ENCODE measurements at regions not wholly inside any gene's neighbourhood (a gene's known extent, or its start where the extent isn't known, plus 50 kb on each side); places are given as distances from the start of the nearest gene placed in this dataset.

DNA sequence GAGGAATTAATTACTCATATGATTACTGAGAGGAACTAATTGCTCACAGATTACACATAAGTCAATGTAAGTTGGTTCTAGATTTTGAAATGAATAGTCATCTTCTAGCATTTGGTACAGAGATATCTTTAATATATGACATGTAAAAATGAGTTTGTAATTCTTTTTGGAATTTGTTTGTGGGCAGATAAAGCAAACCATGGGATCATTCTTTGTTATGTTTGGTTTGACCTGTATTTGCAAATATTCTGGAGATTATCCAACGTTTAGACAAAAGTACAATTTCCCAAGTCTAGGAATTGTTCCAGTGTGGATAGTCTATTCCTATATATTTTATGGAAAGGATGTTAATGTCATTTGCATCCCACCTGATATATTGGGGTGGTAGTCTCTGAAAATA is 309.6 kb upstream of the EDNRB start:
- DNase-seq: no peak

DNA sequence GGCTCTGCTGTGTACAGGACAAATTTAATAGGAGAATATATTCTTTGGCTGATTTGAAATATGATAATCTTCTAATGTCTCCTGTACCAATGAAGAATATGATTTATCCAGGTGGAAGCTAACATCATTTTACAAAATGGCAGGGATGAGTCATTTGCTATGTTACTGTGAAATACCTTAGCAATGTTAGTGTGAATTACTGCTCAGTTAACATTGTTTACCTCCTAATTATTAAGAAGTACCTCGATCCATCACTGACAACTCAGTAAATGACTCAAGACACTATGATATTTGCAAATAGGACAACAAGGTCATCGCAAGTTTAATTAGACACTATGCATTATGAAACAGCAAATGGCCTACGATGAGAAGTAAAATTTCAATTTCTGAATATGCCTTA is 309.1 kb upstream of the EDNRB start:
- no peak for DNase-seq

DNA sequence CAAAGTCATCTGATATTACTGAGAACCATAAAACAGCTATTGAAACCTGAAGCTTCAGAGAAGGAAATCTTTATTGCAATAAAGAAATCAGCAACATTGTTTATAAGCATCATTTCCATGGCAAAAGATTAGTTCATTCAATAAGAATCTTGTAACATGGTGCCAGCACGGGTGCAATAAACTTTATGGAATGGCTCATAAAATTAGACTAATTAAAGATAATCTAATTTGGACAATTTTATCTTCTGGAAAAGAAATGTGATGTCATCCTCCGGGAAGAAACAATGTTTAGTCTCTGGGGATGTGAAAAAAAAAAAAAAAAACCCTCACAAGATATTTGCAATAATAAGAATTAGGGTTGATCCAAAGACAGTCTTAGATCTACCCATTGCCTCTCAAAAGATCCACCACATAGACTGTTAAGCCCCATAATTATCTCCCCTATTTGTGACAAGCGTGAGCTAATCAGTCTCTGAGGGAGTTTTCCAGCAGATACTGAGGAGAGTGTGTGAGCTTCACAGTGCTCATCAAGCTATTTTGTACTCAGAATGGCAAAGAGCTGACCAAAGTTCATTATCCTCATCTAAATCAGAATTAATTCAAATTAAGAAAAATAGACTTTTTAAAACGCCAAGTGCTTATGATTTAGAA is 297.0 kb upstream of the EDNRB start:
- DNase-seq: no peak

DNA sequence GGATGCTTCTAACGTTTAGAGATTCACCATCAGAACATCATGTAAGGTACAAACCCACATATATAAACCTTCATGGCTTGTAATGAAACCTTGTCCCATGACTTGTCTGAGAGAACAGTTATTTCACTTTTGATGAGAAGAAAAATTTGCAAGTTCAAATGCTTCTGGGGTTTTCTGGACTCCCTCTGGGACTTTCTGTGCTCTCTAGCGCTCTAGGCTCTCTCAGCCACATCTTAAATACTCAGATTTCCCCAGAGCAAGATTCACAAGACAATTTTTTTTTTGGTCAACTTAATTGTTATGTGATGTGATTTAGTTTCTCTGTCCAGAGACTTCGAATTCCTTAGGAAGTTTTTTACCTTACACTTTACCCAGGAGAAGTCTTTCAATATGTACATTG is 282.8 kb upstream of the EDNRB start:
- DNase-seq: no peak

DNA sequence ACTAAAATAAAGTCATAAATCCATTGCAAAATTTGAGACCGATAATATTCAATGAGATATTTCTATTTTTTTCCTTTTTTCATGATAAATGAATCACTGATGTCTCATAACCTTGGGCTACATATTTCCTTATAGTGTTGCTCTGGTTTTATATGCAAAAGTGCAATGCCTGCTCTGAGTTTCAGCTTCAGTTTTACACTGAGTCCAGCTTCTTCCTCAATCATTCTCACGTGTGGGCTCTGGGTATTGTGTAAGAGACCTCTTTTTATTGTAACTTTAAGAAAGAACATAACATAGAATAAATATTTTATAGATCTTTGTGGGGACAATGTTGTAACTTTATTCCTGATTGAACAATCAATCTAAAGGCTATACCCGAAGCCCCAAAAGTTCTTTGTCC is 280.2 kb upstream of the EDNRB start:
- DNase-seq: no peak

DNA sequence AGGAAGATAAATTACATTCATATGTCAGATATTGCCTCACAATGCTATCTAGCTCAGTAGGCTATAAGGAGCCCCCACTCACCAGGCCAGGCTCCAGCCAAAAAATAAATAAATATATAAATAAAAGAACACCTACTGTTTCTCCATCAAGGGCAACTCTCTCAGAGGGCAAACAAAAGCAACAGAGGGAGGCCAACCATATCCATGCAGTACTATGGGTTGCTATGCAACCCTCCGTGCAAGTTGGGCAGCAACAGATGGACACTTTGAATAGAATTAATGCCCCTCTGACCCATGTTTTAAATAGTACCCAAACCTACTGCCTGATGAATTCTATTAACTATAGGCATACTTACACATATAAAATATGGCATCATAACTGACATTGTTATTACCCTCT is 279.8 kb upstream of the EDNRB start:
- DNase-seq: no peak

DNA sequence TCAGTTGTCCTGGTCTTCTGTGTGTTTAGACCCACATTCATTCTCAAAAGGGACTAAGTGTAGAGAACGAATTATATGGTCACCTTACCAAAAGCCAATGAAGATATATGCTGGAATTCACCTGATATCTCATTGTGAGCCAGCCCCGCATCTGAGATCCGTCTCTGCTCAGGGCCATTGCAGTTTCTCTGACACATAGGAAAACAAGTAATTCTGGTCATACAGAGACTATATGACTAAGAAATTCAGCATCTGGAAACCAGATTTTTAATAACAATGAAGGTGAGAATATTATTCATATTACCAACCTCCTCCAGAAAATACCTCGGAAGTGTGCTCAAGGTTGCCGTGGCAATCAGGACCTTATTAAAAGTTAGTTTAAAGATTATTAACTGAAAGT is 278.6 kb upstream of the EDNRB start:
- DNase-seq: no peak

DNA sequence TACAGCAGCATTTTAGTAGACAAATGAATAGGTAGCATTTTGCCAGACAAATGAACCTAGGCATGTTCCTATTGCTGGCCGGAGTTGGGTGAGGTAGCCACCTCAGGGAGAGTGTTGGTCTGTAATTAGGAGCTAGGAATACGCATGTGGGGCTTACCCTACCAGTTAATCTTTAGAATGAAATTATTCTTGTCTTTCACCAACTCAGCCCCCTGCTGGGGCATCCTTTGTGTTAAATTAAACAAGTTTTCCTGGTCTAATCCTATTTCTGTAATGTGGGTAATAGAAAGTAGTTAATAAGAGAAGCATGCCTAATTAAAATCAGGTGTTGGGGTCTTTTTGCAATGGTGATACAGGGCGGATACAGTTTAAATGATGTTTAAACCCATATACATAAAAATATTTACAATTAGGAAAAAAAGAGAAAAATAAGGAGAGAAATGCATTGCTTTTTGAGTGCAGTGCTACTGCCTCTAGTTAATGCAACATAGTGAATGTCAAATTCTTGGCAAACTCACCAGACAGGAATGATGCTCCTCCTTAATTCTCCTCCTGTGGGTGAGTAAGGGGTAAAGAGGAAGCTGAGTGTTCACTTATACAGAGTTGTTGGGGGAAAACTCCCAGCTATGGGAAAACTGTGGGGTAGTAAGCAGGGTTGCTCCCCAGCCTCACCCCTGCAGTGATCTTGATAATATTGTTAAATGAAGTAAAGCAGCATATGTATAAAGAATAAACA is 276.4 kb upstream of the EDNRB start:
- DNase-seq: no peak

DNA sequence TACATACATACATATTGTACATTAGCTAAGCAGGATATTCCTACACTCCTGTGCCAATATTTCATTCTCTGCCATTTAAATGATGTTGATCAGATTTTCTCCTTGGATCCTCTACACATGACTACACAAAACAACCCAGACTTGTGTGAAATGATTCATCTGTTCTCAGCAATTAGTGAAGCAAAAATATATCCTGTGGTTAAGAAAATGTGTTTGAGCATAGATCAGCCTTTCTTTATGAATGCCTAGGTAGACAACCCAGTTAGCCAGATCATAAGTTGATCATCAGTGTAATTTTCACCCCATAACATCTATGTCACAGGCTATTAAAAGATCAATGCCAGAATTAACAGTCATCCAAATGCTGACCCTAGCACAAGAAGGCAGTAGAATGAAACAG is 275.2 kb upstream of the EDNRB start:
- DNase-seq: no peak

DNA sequence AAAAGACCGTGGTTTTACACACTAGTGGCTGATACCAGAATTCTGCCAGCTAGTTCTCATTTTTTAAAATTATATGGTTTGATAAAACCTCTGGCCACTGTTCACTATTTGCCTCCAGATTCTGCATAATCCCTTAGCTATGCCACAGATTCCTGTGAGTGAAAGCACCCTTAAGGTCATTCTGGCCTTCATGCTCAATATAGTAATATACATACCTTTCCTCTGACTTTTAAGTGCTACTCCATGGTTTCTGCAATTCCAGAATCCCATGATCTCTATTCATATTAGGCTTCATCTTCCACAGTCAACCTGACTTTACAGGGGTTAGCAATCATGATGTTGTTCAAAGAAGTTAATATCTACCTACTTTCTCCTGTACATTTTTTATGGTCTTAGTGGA is 274.1 kb upstream of the EDNRB start:
- no peak for DNase-seq

DNA sequence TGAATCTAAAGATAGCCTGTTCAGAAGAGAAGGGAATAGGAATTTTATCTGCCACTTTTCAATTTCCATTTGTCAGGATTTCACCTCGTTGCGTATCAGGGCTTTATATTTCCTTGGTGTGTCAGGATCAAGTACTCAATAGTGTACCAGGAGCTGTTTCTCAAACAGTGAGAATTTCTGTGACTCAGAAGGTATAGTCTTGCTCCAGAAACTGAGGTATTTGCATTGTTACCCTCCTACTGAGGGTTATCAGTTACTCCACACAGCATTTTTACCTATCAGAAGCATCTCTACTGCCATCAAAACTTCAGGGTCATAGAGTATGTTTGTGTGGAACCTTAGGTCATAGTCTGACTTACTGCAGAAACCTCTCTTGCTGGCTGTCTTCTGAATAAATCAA is 271.7 kb upstream of the EDNRB start:
- DNase-seq: no peak

DNA sequence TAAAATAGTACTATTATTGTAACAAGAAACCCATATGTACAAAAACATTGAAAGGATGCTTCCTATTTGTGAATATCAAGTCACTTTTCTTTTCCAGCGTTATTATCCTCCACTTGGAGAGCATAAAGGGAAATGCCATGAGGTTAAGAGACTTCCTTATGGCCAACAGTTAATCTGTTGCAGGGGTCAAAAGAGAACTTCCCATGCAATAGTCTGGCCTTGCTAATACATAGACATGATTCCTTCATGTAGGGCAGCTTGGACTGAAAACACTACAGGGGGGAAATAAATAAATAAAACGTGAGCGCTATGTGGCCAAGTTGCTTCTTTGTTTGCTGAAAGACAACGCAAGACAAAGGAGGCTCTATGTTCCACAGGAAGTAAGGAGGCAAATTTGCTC is 269.1 kb upstream of the EDNRB start:
- no peak for DNase-seq

DNA sequence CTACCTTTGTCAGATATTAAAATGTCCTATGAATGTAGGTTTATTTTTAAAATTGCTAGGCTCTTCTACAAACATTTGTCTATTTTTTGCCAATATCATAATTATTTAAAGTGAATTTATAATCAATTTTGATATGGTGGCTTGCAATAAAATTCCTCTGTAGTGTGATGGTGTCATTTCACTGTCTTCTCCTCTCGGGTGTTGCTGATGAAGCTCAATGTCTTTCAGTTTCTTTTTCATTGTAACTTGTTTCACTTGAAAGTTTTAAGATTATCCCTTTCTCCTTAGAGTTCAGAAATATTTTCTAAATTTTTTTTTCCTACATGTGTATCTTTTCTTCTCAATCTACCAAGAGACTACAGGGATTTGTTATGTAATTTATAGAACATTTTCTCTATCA is 267.1 kb upstream of the EDNRB start:
- DNase-seq: no peak

DNA sequence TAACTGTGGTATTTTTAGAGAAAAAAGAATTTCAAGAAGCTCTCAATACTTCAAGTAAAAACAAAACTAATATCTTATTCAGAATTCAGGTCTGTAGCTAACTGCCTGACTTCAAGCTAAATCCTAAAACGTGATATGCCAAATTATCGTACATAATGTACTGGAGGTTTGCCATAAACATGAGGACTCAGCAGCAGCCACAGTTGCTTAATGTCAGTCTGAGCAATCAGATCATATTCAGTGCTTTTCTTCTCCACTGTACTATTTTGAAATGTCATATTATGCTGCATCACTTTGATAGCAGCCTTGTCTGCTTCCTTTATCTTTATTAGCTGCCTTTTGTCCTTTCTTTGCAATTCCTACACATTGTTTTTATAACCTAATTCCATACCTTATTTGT is 265.1 kb upstream of the EDNRB start:
- DNase-seq: no peak

DNA sequence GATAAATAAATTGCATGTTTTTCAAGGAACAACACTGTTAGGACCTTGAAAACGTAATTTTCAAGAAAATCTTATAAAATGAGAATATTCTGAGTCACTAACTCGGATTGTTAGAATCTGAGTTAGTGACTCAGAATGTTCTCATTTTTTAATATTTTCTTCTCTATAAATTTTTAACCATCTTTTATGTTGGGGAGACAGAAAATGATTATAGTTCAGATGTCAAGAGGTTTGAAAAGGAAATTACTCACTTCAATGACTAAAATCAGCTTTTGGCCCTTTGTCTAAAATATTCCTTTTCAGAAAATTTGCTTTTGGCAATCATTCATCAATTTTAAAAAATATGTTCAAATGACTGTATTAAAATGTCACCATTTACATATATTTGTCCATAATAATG is 264.2 kb upstream of the EDNRB start:
- DNase-seq: no peak

DNA sequence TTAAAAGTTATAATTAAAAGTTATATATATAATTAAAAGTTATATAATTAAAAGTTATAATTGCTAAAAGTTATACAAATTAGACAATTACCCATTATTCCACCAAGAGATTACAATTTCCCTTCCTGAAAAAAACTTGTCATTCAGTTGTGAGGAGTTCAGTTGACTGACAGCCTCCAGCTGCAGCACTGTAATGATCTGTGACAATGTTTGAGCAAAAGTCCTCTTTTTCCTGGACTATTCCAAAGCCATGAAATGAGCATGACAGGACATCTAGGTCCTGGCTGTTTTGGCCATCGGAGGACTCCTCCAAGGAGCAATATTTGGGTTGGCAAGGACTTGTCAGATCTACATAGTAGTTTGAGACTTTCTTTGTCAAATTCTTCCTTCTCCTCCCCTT is 258.7 kb upstream of the EDNRB start:
- no peak for DNase-seq

DNA sequence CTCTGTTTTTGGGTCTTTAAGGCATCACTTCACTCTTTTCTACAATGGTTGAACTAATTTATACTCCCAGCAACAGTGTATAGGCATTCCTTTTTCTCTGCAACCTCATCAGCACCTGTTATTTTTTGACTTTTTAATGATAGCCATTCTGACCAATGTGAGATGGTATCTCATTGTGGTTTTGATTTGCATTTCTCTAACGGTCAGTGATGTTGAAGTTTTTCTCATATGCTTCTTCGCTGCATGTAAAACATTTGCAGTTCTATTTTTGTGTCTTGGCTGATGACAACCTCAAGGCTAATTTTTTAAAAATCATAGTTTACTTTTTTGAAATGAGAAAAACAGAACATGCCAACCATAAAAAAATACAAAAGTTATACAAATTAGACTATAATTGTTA is 258.2 kb upstream of the EDNRB start:
- DNase-seq: no peak

DNA sequence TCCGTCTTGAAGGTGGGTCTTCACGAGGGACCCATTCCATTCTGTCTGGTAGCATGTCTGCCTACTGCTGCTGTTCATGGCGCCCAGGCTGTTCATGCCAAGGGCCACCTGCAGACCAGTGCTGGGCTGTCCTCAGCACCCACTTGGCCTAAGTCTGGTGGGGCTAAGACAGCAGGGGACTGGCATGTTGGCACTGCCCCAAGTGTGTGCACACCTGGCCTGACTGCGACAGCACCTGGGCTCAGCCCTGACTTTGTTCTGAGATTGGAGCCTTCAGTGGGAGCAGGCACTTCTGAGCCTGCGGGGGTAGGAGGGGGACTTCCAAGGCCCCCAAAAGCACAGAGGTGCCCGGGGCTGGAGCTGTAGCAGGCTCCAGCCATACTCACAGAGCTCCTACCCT is 250.8 kb upstream of the EDNRB start:
- no peak for DNase-seq

DNA sequence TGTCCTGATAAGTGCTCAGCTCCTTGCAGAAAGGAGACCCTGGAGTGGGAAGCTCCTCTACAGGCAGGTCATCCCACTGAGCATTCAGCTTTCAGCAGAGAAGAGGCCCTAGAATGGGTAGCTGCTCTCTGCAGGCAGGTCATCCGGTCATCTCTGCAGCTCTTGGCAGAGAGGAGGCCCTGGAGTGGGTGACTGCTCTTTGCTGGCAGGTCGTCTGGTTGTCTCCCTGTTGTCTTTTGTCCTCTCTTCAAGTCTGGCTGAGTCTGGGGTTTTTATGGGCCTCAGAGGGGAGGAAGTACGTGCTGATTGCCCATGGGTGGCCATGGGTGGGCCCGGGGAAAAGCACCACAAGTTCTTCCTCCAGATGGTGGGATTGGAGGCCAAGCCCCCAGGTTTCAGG is 250.3 kb upstream of the EDNRB start:
- no peak for DNase-seq

DNA sequence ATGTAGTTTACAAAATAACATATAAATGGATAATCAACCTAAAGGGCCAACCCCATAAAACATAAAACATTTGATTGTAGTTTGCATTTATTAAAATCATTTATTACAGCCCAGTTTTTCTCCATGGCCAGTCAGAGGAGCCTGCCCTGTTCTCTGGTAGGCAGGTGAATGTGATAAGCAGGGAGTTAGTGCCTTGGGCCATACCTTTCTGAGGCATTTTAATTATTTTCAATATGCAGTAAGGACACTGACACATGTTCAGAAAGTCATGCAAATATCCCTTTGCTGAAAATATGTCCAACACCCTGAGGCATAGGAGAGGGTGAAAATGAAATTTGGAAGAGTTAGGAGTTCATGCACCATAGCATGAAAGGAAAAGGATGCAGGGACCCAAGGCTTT is 242.6 kb upstream of the EDNRB start:
- DNase-seq: no peak

DNA sequence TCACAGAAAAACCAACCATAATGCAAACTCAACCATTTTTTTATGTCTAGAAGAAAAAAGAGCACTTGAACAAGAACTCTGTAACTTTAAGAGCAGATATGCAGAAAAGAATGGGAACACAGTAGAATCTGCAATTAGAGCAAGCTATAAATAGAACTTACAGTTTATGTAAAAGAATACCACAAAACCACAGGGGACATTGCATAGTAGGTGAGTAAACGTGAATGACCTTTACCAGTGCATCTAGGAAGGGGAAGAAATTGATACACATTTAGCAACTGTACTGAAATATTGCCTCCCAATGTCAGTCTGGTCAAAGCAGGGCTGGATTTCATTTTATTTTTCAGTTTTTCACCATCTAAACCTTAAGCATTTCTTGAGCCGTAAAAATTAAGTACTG is 242.2 kb upstream of the EDNRB start:
- DNase-seq: no peak

DNA sequence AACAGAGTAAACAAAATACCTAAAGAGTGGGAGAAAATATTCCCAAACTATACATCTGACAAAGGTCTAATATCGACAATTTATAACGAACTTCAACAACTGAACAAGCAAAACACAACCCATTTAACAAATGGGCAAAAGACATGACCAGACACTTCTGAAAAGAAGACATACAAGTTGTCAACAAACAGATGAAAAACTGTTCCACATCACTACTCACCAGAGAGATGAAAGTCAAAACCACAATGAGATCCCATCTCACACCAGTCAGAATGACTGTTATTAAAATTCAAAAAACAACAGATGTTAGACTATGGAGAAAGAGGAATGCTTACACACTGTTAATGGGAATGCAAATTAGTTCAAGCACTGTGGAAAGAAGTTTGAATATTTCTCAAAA is 233.8 kb upstream of the EDNRB start:
- no peak for DNase-seq

DNA sequence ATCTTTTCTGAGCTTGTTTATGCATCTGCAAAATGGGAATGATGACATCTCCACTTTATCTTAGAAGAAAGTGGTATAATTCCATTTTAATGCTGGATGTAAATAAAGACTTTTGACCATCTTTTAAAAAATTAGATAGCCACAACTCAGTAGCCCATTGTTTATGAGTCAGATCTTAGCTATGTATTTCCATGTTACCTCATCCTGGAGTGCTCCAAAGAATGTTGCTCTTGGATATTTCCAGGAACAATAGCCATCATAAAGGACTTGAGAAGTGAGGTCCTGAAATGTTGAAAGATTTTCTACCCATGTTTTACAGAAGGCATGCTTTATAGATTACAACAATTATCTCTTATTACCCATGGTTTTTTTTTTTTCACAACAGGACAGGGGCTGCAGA is 229.3 kb upstream of the EDNRB start:
- DNase-seq: no peak

DNA sequence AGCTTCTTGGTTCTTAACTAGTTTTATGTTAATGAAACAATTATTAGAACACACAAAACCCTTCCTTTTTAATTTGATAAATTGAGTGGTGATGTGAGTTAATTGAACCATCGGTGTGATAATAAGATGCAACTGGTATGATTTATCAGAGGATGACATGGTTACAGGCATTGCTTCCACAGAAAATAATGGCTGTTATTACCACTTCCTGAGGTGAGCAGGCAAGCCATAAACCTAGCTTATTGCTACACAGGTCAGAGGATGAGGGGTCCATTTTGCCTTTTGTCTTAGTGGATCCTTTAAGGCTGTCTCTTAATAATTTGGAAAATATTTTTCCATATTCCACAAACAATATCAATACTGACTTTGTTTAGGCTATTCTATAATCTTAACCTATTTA is 226.6 kb upstream of the EDNRB start:
- DNase-seq: no peak
